BLaER1 treated with 17β-estradiol and CSF1 and Interleukin-3, amounts not matched to agents 10 nM and 100 nM (cell line): ENCODE measurements at regions not wholly inside any gene's neighbourhood (a gene's known extent, or its start where the extent isn't known, plus 50 kb on each side); places are given as distances from the start of the nearest gene placed in this dataset.
A peak's percentile ranks its signal among the peaks of the same experiment; 100 is the strongest.
"Not testable (repeated sequence)": the region's sequence is repeated elsewhere in the genome, so short reads cannot be mapped to it uniquely, and the experiment has no call there.

Experiments
- H3K27ac ChIP-seq, 11 experiments: shearing (Covaris generic); formaldehyde crosslinking; 2 replicates each; pipeline ENCODE4 v1.8.1; 2022
- H3K27me3 ChIP-seq, 11 experiments: shearing (Covaris generic); formaldehyde crosslinking; 2 replicates each; pipeline ENCODE4 v1.8.1; 2022
- H3K36me3 ChIP-seq, 11 experiments: shearing (Covaris generic); formaldehyde crosslinking; 2 replicates each; pipeline ENCODE4 v1.8.1; 2022
- H3K4me1 ChIP-seq, 10 experiments: shearing (Covaris generic); formaldehyde crosslinking; 2 replicates each; pipeline ENCODE4 v1.8.1; 2022
- H3K4me2 ChIP-seq, 11 experiments: shearing (Covaris generic); formaldehyde crosslinking; 2 replicates each; pipeline ENCODE4 v1.8.1; 2022
- H3K4me3 ChIP-seq, 10 experiments: shearing (Covaris generic); formaldehyde crosslinking; 2 replicates each; pipeline ENCODE4 v1.8.1; 2022
- H3K9ac ChIP-seq, 11 experiments: shearing (Covaris generic); formaldehyde crosslinking; 2 replicates each; pipeline ENCODE4 v1.8.1; 2022
- H3K9me3 ChIP-seq, 11 experiments: shearing (Covaris generic); formaldehyde crosslinking; replicated peaks in 1 of 11; 2 replicates each; pipeline ENCODE4 v1.8.1; 2022
- H4K20me1 ChIP-seq, 11 experiments: shearing (Covaris generic); formaldehyde crosslinking; 2 replicates each; pipeline ENCODE4 v1.8.1; 2022
- Cebpa-rat ChIP-seq, 11 experiments: shearing (Covaris generic); IDR thresholded peaks; 2 replicates each; pipeline ENCODE4 v1.8.1; 2022

GRCh38 chr11:44382118-44382517 lies 72.2 kb upstream of the ALX4 start:
- no peak for TF ChIP-seq Cebpa-rat (IDR thresholded peaks at IDR 0.05)

GRCh38 chr11:44382656-44383240 lies 72.8 kb upstream of the ALX4 start:
- H3K36me3 ChIP-seq, result no peaks in the 10 kb centered on the region
- H3K4me3 ChIP-seq, result peak overlapping the region in 5 of 10 experiments; percentile 1 to 23 (median 15); a peak in 5 of 20 replicates
- no peaks in the 10 kb centered on the region for H4K20me1 ChIP-seq
- H3K9ac ChIP-seq, result peak overlapping the region in 7 of 11 experiments; percentile 52 to 82 (median 78); a peak in 13 of 22 replicates
- peaks cover 0 to 2% (median 0%) of the 10 kb centered on the region in 11 experiments; a peak in 1 of 22 replicates for H3K9me3 ChIP-seq
- H3K4me1 ChIP-seq, result peaks cover 13 to 66% (median 44%) of the 10 kb centered on the region in 10 experiments
- peak overlapping the region in 8 of 11 experiments; percentile 0 to 92 (median 80); a peak in 15 of 22 replicates for H3K27ac ChIP-seq
- peak in 5 of 11 experiments; percentile 27 to 97 (median 89); a peak in 9 of 22 replicates for TF ChIP-seq Cebpa-rat (IDR thresholded peaks at IDR 0.05)
- H3K4me2 ChIP-seq, result peak overlapping the region; percentile 48 to 96 (median 82); a peak in 21 of 22 replicates
- no peaks in the 10 kb centered on the region for H3K27me3 ChIP-seq

More at GRCh38 chr11:44382118-44382517, 72.2 kb upstream of the ALX4 start:
- Histone ChIP-seq H3K27ac (peak overlapping the region in 8 of 11 experiments; percentile 0 to 92 (median 80); a peak in 15 of 22 replicates), H3K4me1 (peaks cover 14 to 59% (median 40%) of the 10 kb centered on the region in 10 experiments), H3K9ac (peak overlapping the region in 7 of 11 experiments; percentile 52 to 82 (median 78); a peak in 13 of 22 replicates), H3K27me3 (no peaks in the 10 kb centered on the region), H3K4me3 (peak overlapping the region in 4 of 10 experiments; percentile 1 to 23 (median 13); a peak in 3 of 20 replicates), H4K20me1 (no peaks in the 10 kb centered on the region), H3K9me3 (peaks cover 0 to 6% (median 0%) of the 10 kb centered on the region in 11 experiments; a peak in 1 of 22 replicates), H3K4me2 (peak overlapping the region; percentile 48 to 96 (median 82); a peak in 21 of 22 replicates), H3K36me3 (no peaks in the 10 kb centered on the region)

- Histone ChIP-seq H3K36me3 (no peaks in the 10 kb centered on the region), H3K4me1 (peaks cover 13 to 70% (median 47%) of the 10 kb centered on the region in 10 experiments), H3K9me3 (no peaks in the 10 kb centered on the region), H3K9ac (peak overlapping the region in 4 of 11 experiments; percentile 65 to 81 (median 76); a peak in 6 of 22 replicates), H4K20me1 (no peaks in the 10 kb centered on the region), H3K27me3 (no peaks in the 10 kb centered on the region), H3K4me2 (peak overlapping the region in 9 of 11 experiments; percentile 68 to 96 (median 82); a peak in 18 of 22 replicates), H3K27ac (peak overlapping the region in 6 of 11 experiments; percentile 34 to 92 (median 90); a peak in 12 of 22 replicates), H3K4me3 (peak overlapping the region in 2 of 10 experiments; percentile 15 to 23; a peak in 2 of 20 replicates)
- TF ChIP-seq Cebpa-rat (IDR thresholded peaks at IDR 0.05), result no peak
Measured at GRCh38 chr11:44383246-44383645, 73.3 kb upstream of the ALX4 start.

- no peak overlapping the region for H3K4me3 ChIP-seq
- H3K9ac ChIP-seq, result no peak overlapping the region
- H4K20me1 ChIP-seq, result no peaks in the 10 kb centered on the region
- peaks cover 9 to 14% (median 10%) of the 10 kb centered on the region in 11 experiments for H3K9me3 ChIP-seq
- H3K4me2 ChIP-seq, result peak overlapping the region in 7 of 11 experiments; percentile 11 to 46 (median 43); a peak in 14 of 22 replicates
- 0 out of 22 replicates have a peak, but pooled peaks cover 0 to 2% (median 0%) of the 10 kb centered on the region in 11 experiments for H3K36me3 ChIP-seq
- H3K27ac ChIP-seq, result peak overlapping the region in 3 of 11 experiments; percentile 38 to 92 (median 52); a peak in 5 of 22 replicates
- no peaks in the 10 kb centered on the region for H3K27me3 ChIP-seq
- no peak for TF ChIP-seq Cebpa-rat (IDR thresholded peaks at IDR 0.05)
- H3K4me1 ChIP-seq, result peaks cover 17 to 60% (median 41%) of the 10 kb centered on the region in 10 experiments
Measured at GRCh38 chr11:44387415-44387814, 77.5 kb upstream of the ALX4 start.

- Histone ChIP-seq H3K27me3 (no peaks in the 10 kb centered on the region), H3K27ac (peak overlapping the region in 3 of 11 experiments; percentile 38 to 92 (median 52); a peak in 5 of 22 replicates), H3K4me1 (peaks cover 13 to 56% (median 37%) of the 10 kb centered on the region in 10 experiments), H3K36me3 (0 out of 22 replicates have a peak, but pooled peaks cover 0 to 2% (median 0%) of the 10 kb centered on the region in 11 experiments), H3K9me3 (peaks cover 9 to 14% (median 10%) of the 10 kb centered on the region in 11 experiments), H3K4me3 (no peak overlapping the region), H3K9ac (no peak overlapping the region), H3K4me2 (peak overlapping the region in 7 of 11 experiments; percentile 11 to 46 (median 43); a peak in 14 of 22 replicates), H4K20me1 (no peaks in the 10 kb centered on the region)
- no peak for TF ChIP-seq Cebpa-rat (IDR thresholded peaks at IDR 0.05)
Measured at GRCh38 chr11:44387825-44388224, 77.9 kb upstream of the ALX4 start.

GRCh38 chr11:44388828-44389657 lies 79.1 kb upstream of the ALX4 start:
- Histone ChIP-seq H3K4me2 (peak overlapping the region in 10 of 11 experiments; percentile 22 to 68 (median 55); a peak in 17 of 22 replicates), H3K27ac (peak overlapping the region in 9 of 11 experiments; percentile 1 to 42 (median 31); a peak in 13 of 22 replicates), H3K27me3 (no peaks in the 10 kb centered on the region), H3K9me3 (peaks cover 9 to 14% (median 10%) of the 10 kb centered on the region in 11 experiments), H3K36me3 (0 out of 22 replicates have a peak, but pooled peaks cover 0 to 2% (median 0%) of the 10 kb centered on the region in 11 experiments), H3K4me3 (peak overlapping the region in 1 of 10 experiments; percentile 24; a peak in 2 of 20 replicates), H4K20me1 (no peaks in the 10 kb centered on the region), H3K4me1 (peaks cover 5 to 44% (median 25%) of the 10 kb centered on the region in 10 experiments; a peak in 18 of 20 replicates), H3K9ac (peak overlapping the region in 3 of 11 experiments; percentile 12 to 43 (median 13); a peak in 5 of 22 replicates)
- TF ChIP-seq Cebpa-rat (IDR thresholded peaks at IDR 0.05), result no peak

- H3K4me3 ChIP-seq, result no peak overlapping the region
- H3K9me3 ChIP-seq, result peaks cover 9 to 21% (median 16%) of the 10 kb centered on the region in 11 experiments
- TF ChIP-seq Cebpa-rat (IDR thresholded peaks at IDR 0.05), result no peak
- no peaks in the 10 kb centered on the region for H4K20me1 ChIP-seq
- H3K4me1 ChIP-seq, result peaks cover 5 to 37% (median 20%) of the 10 kb centered on the region in 10 experiments; a peak in 18 of 20 replicates
- H3K9ac ChIP-seq, result no peak overlapping the region
- H3K36me3 ChIP-seq, result 0 out of 22 replicates have a peak, but pooled peaks cover 0 to 2% (median 0%) of the 10 kb centered on the region in 11 experiments
- no peaks in the 10 kb centered on the region for H3K27me3 ChIP-seq
- H3K27ac ChIP-seq, result no peak overlapping the region; a peak in 1 of 22 replicates
- H3K4me2 ChIP-seq, result peak overlapping the region in 4 of 11 experiments; percentile 50 to 60 (median 56); a peak in 5 of 22 replicates
Measured at GRCh38 chr11:44389963-44390605, 80.1 kb upstream of the ALX4 start.

GRCh38 chr11:44391004-44391403 lies 81.1 kb upstream of the ALX4 start:
- not testable (repeated sequence) for H3K36me3 ChIP-seq, H3K4me2 ChIP-seq, H3K27ac ChIP-seq, H3K27me3 ChIP-seq, H3K9ac ChIP-seq, H3K4me3 ChIP-seq, H4K20me1 ChIP-seq
- peaks cover 5 to 31% (median 20%) of the 10 kb centered on the region in 10 experiments; a peak in 18 of 20 replicates for H3K4me1 ChIP-seq
- H3K9me3 ChIP-seq, result peaks cover 9 to 23% (median 17%) of the 10 kb centered on the region in 11 experiments

GRCh38 chr11:44396746-44397145 lies 86.8 kb upstream of the ALX4 start:
- H3K4me1 ChIP-seq, result peaks cover 14 to 27% (median 21%) of the 10 kb centered on the region in 10 experiments
- H3K9ac ChIP-seq, H4K20me1 ChIP-seq, H3K27me3 ChIP-seq, H3K27ac ChIP-seq, H3K4me2 ChIP-seq, H3K4me3 ChIP-seq, H3K36me3 ChIP-seq: not testable (repeated sequence)
- H3K9me3 ChIP-seq, result peaks cover 0 to 14% (median 6%) of the 10 kb centered on the region in 11 experiments; a peak in 11 of 22 replicates
